Stimulated activated memory B cell treated with anti-CD40 and anti-IgM and Interleukin-4, amounts not matched to agents 10 μg/mL and 1 μg/mL and 100 μg/mL, for 72 hours (primary cell): ENCODE measurements at regions not wholly inside any gene's neighbourhood (a gene's known extent, or its start where the extent isn't known, plus 50 kb on each side); places are given as distances from the start of the nearest gene placed in this dataset.

ENCODE experiments used
- ATAC-seq: fragments of 150-1000 bp; cut with Tn5 transposase; 2 replicates; pipeline ENCODE4 v1.10.0; 2021
- H3K27ac Mint-ChIP-seq: one replicate; pipeline ENCODE4 v1.8.0; 2022; ENCODE audit warnings: mild to moderate bottlenecking, mixed read lengths
- H3K27me3 Mint-ChIP-seq: one replicate; pipeline ENCODE4 v1.8.0; 2022; ENCODE audit warnings: mixed read lengths
- H3K36me3 Mint-ChIP-seq: one replicate; pipeline ENCODE4 v1.8.0; 2022; ENCODE audit warnings: mixed read lengths
- H3K4me1 Mint-ChIP-seq: one replicate; pipeline ENCODE4 v1.8.0; 2022; ENCODE audit warnings: mixed read lengths
- H3K4me3 Mint-ChIP-seq: one replicate; pipeline ENCODE4 v1.8.0; 2022; ENCODE audit warnings: mild to moderate bottlenecking, moderate library complexity, mixed read lengths
- H3K9me3 Mint-ChIP-seq: one replicate; pipeline ENCODE4 v1.8.0; 2022; ENCODE audit warnings: mixed read lengths

DNA sequence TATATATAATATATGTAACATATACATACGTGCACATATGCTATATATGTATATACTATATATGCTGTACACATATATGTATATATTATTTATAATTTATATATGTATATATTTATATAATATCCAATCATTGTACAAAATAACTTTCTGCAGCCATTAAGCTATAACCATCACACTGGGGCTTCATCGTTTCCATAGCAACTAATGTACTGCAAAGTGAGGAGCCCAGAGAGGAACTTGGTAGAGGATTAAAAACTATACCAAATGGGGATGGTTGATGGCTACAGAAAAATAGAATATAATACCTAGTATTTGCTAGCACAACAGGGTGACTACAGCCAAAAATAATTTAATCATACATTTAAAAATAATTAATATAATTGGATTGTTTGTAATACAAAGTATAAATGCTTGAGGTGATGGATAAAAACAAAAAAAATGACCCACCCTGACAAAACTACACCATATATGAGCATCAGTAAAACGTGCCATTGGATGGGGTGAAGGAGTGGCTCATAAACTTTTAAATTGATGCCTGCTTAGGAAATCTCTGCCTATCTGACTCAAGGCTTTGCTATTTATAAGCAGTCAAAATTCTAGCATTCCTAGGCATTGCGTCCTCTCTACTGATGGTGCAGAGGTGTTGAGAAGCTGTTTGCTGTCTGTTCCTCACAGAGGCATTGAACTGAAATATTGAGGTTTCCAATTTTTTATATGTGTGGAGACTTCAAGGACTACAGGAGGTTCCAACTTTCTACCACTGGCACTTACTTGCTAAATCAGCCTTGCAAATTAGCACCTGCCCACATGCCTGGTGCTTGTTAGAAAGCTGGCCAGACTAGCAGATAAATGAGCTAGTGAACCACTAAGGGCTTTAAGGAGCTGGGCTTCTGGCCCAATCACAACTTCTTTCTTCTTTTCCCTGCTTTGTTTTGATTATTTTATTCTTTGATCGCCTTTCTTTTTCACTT, 190.1 kb downstream of the SCP2D1 start:
- H3K27me3 Mint-ChIP-seq, result peaks cover 25% of the 10 kb centered on the region
- no peaks in the 10 kb centered on the region for H3K36me3 Mint-ChIP-seq
- H3K27ac Mint-ChIP-seq, result no peak overlapping the region
- no peaks in the 10 kb centered on the region for H3K4me1 Mint-ChIP-seq
- H3K9me3 Mint-ChIP-seq, result no peaks in the 10 kb centered on the region
- H3K4me3 Mint-ChIP-seq, result no peak overlapping the region
- no peak for ATAC-seq

GRCh38 chr20:19004975-19005374, 191.4 kb downstream of the SCP2D1 start:
- Mint-ChIP-seq H3K9me3 (no peaks in the 10 kb centered on the region), H3K4me1 (no peaks in the 10 kb centered on the region), H3K4me3 (no peak overlapping the region), H3K27ac (no peak overlapping the region), H3K27me3 (peaks cover 28% of the 10 kb centered on the region), H3K36me3 (no peaks in the 10 kb centered on the region)
- no peak for ATAC-seq

DNA sequence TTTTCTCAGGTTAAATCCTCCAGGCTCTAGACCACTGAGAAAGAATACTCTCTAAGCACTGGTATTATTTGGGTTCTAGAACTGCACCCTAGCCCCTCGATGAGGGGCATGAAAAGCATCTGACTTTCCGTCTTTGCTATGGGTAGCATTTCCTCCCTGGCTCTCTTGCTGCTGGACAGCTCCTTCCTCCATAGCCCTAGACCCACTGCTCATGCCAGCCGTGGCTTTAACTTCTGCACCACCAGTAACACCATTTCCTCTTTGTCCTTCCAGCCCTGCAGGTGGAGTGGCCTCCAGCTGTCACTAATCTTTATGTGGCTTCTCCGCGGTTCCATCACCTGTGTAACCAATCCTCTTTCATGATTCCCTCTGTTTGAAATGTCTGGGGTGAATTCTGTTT, 194.9 kb downstream of the SCP2D1 start:
- no peaks in the 10 kb centered on the region for H3K4me1 Mint-ChIP-seq
- H3K27me3 Mint-ChIP-seq, result peaks cover 28% of the 10 kb centered on the region
- no peak for ATAC-seq
- no peak overlapping the region for H3K27ac Mint-ChIP-seq
- H3K9me3 Mint-ChIP-seq, result no peaks in the 10 kb centered on the region
- H3K36me3 Mint-ChIP-seq, result no peaks in the 10 kb centered on the region
- no peak overlapping the region for H3K4me3 Mint-ChIP-seq

GRCh38 chr20:19009081-19009688, 195.6 kb downstream of the SCP2D1 start:
- Mint-ChIP-seq H3K27me3 (peaks cover 27% of the 10 kb centered on the region), H3K4me3 (no peak overlapping the region), H3K27ac (no peak overlapping the region), H3K36me3 (no peaks in the 10 kb centered on the region), H3K9me3 (no peaks in the 10 kb centered on the region), H3K4me1 (no peaks in the 10 kb centered on the region)
- ATAC-seq, result no peak

DNA sequence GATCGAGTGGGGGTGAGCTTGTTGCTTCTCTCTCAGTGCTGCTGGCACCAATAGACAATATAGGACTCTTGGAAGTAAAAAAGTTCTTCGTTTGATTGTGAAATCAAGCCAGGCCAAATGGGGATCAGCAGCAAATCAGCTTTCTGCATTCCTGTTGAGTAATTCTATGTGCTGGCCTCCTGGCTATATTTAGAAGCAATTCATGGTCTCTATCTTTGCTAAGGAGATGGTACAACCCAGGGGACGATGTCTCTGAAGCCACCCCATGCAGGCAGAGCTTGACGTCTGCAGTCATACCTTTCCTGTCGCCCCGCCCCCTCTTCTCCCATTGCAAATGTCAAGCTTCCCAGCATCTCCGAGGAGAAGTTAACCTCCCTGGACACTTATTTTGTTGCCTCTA, 199.1 kb downstream of the SCP2D1 start:
- no peaks in the 10 kb centered on the region for H3K4me1 Mint-ChIP-seq
- no peaks in the 10 kb centered on the region for H3K36me3 Mint-ChIP-seq
- peaks cover 11% of the 10 kb centered on the region for H3K27me3 Mint-ChIP-seq
- H3K4me3 Mint-ChIP-seq, result no peak overlapping the region
- H3K9me3 Mint-ChIP-seq, result no peaks in the 10 kb centered on the region
- no peak overlapping the region for H3K27ac Mint-ChIP-seq
- ATAC-seq, result no peak

DNA sequence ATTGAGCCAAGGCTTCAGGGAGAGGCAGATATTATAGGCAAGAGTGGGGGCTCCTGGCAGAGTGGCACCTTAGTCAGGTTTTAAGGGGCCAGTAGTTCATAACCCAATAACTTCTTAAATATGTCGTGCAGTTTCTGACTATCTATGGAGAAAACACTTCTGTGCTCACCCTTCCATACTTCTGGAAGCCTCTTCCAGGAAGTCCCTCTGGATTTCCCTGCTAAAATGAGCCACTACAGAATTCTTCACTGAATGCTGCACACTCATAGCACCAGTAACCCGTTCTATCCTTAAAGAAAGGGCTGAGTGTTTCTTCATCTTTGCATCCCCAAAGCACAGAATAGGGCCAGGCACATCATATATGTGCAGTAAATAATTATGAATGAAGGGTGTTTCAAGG, 198.5 kb upstream of the SLC24A3 start:
- Mint-ChIP-seq H3K9me3 (no peaks in the 10 kb centered on the region), H3K4me1 (no peaks in the 10 kb centered on the region), H3K36me3 (no peaks in the 10 kb centered on the region), H3K4me3 (no peak overlapping the region), H3K27me3 (peaks cover under 1% of the 10 kb centered on the region), H3K27ac (no peak overlapping the region)
- ATAC-seq, result no peak

GRCh38 chr20:19015351-19016139, 196.9 kb upstream of the SLC24A3 start:
- no peak overlapping the region for H3K27ac Mint-ChIP-seq
- H3K9me3 Mint-ChIP-seq, result no peaks in the 10 kb centered on the region
- no peak overlapping the region for H3K4me3 Mint-ChIP-seq
- H3K27me3 Mint-ChIP-seq, result no peaks in the 10 kb centered on the region
- H3K4me1 Mint-ChIP-seq, result no peaks in the 10 kb centered on the region
- H3K36me3 Mint-ChIP-seq, result no peaks in the 10 kb centered on the region
- ATAC-seq, result no peak

DNA sequence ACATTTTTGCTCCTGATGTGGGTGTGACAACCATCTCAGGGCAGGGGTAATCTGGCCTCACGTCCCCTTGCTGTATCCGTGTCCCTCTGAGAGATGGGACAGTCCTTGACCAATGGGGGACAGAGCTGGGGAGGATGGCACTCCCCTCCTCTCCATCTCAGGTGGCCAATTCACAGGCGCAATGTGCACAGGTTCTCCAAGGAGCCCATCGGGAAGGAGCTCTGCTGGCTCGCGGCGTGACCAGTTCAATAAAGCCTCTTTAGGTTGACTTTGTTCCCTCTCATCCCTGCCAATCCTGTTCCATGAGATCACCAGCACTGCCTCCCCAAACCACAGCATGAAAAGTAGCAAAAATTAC, 196.3 kb upstream of the SLC24A3 start:
- Mint-ChIP-seq H3K27ac (no peak overlapping the region), H3K36me3 (no peaks in the 10 kb centered on the region), H3K4me1 (no peaks in the 10 kb centered on the region), H3K27me3 (no peaks in the 10 kb centered on the region), H3K9me3 (no peaks in the 10 kb centered on the region), H3K4me3 (no peak overlapping the region)
- no peak for ATAC-seq

GRCh38 chr20:19017104-19017690, 195.2 kb upstream of the SLC24A3 start:
- Mint-ChIP-seq H3K9me3 (no peaks in the 10 kb centered on the region), H3K27ac (no peak overlapping the region), H3K4me1 (no peaks in the 10 kb centered on the region), H3K36me3 (no peaks in the 10 kb centered on the region), H3K27me3 (no peaks in the 10 kb centered on the region), H3K4me3 (no peak overlapping the region)
- ATAC-seq, result no peak

GRCh38 chr20:19018881-19019280, 193.6 kb upstream of the SLC24A3 start:
- Mint-ChIP-seq H3K4me1 (no peaks in the 10 kb centered on the region), H3K36me3 (no peaks in the 10 kb centered on the region), H3K27me3 (no peaks in the 10 kb centered on the region), H3K27ac (no peak overlapping the region), H3K9me3 (no peaks in the 10 kb centered on the region), H3K4me3 (no peak overlapping the region)
- ATAC-seq, result no peak

DNA sequence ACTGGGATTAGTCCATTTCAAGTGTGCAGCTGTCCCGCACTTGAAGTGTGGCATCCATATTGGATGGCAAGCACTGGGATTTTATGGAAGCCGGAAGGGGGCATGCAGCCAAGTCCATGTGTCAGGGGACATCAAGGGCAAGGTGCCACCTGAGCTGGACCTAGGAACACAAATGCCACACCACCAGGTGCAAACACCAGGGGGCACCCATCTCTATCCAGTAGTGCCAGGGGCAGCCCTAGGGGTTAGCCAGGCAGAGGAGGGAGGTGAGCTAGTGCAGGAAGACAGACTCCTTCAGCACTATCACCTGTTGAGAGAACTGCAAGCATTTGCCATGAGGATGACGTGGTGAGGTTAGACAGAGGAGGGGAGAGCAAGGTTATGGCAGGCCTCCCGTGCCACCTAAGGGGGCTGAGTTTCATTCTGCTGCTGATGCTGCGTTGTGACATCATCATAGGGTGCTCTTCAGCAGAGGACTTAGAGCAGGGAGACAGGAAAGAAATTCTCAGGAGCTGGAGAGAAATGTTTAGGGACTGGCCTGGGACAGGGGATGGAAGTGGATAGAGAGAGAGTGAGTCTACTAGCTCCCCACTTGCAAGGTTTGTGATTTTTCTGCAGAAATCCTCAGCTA, 192.6 kb upstream of the SLC24A3 start:
- no peak overlapping the region for H3K27ac Mint-ChIP-seq
- H3K4me1 Mint-ChIP-seq, result no peaks in the 10 kb centered on the region
- no peaks in the 10 kb centered on the region for H3K9me3 Mint-ChIP-seq
- no peak for ATAC-seq
- H3K36me3 Mint-ChIP-seq, result no peaks in the 10 kb centered on the region
- H3K27me3 Mint-ChIP-seq, result peaks cover 5% of the 10 kb centered on the region
- H3K4me3 Mint-ChIP-seq, result no peak overlapping the region

GRCh38 chr20:19021406-19022117, 190.9 kb upstream of the SLC24A3 start:
- Mint-ChIP-seq H3K9me3 (no peaks in the 10 kb centered on the region), H3K4me1 (peaks cover 9% of the 10 kb centered on the region), H3K4me3 (no peak overlapping the region), H3K36me3 (no peaks in the 10 kb centered on the region), H3K27me3 (peaks cover 21% of the 10 kb centered on the region), H3K27ac (no peak overlapping the region)
- no peak for ATAC-seq

DNA sequence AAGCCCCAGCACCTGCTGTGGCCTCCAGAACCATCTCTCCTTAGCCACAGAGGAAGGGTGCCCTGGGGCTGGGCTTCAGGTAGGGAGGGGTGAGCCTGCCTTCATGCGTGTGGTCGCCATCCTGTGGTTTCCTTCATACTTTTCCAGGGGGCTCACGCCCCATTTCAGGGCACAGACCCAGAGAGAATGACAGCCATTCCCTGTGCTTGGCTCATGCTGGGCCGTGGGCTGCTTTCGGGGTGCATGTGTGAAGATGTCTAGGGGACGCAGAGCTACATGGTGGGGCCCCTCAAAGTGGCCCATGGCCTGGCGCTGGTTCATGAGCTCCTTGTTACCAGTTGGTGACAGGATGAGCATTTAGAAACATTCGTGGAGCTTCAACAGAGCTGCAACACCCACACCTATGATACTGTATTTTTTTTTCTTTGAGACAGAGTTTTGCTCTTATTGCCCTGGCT, 190.3 kb upstream of the SLC24A3 start:
- H3K4me3 Mint-ChIP-seq, result no peak overlapping the region

GRCh38 chr20:19022791-19023448, 189.5 kb upstream of the SLC24A3 start:
- Mint-ChIP-seq H3K4me1 (peaks cover 9% of the 10 kb centered on the region), H3K36me3 (no peaks in the 10 kb centered on the region), H3K27ac (no peak overlapping the region), H3K9me3 (no peaks in the 10 kb centered on the region), H3K27me3 (peaks cover 21% of the 10 kb centered on the region), H3K4me3 (no peak overlapping the region)
- ATAC-seq, result no peak

More for the DNA sequence above, 190.3 kb upstream of the SLC24A3 start:
- peaks cover 21% of the 10 kb centered on the region for H3K27me3 Mint-ChIP-seq
- ATAC-seq, result no peak
- no peaks in the 10 kb centered on the region for H3K36me3 Mint-ChIP-seq
- H3K4me1 Mint-ChIP-seq, result peaks cover 9% of the 10 kb centered on the region
- H3K9me3 Mint-ChIP-seq, result no peaks in the 10 kb centered on the region
- H3K27ac Mint-ChIP-seq, result no peak overlapping the region
